ENCODE measurements at regions not wholly inside any gene's neighbourhood (a gene's known extent, or its start where the extent isn't known, plus 50 kb on each side); places are given as distances from the start of the nearest gene placed in this dataset.

DNA sequence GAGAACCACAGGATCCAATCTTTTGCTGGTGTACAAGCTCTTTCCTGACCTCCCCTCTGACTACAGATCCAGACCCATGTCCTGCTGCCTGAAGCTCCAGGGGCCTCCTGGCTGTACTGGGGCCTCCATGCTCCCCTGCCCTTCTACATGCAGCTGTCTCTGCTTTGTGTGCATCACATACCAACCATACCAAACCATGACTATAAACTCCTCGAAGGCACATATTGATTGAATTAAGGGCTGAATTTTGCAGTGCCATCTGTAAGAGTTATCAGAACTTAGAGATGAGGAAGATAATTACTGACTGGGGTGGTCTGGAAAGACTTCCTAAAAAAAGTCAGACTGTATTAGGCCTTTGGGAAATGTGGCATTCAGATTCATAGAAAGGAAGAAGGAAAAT, 139.9 kb upstream of the CXCR4 start:
- ChIA-PET POLR2A (interaction anchor here (0.9 to 4.4 kb wide), 8 partner anchors 12 to 243 kb away, joined by 3 to 47 read pairs (median 4); no protein-coding TSS in a partner anchor), SMC1A (ENCODE audit: uncharacterized antibody, unreplicated experiment) (interaction anchor here (0.6 to 8.0 kb wide), 14 partner anchors 9 to 171 kb away, joined by 3 to 166 read pairs (median 56); no protein-coding TSS in a partner anchor), CTCF (interaction anchor here (0.9 to 5.6 kb wide), 10 partner anchors 9 to 126 kb away, joined by 3 to 42 read pairs (median 5); no protein-coding TSS in a partner anchor), RAD21 (ENCODE audit: unreplicated experiment) (interaction anchor here (0.6 to 6.1 kb wide), 16 partner anchors 12 to 344 kb away, joined by 3 to 69 read pairs (median 8); no protein-coding TSS in a partner anchor)
- Histone ChIP-seq H3K9me3 (replicated peaks; ENCODE audit: control insufficient read depth, insufficient read depth, low read length) (no peaks in the 10 kb centered on the region), H3K27me3 (replicated peaks in 1 of 2; ENCODE audit: control insufficient read depth in 2 of 2, insufficient read depth in 2 of 2, low read length in 1 of 2) (no peaks in the 10 kb centered on the region; a peak in 1 of 4 replicates), H3K36me3 (ENCODE audit: control insufficient read depth in 2 of 2, insufficient read depth in 2 of 2, low read length in 1 of 2) (no peaks in the 10 kb centered on the region), H3K9ac (ENCODE audit: control insufficient read depth, insufficient read depth, low read length) (no peak overlapping the region), H3K4me3 (no peak overlapping the region), H3K4me2 (ENCODE audit: control insufficient read depth, insufficient read depth) (no peak overlapping the region), H3K27ac (ENCODE audit: control insufficient read depth, insufficient read depth) (no peak overlapping the region), H4K20me1 (ENCODE audit: control insufficient read depth, insufficient read depth) (no peaks in the 10 kb centered on the region), H2AFZ (ENCODE audit: control insufficient read depth, low read depth, low read length) (no peak overlapping the region), H3K4me1 (ENCODE audit: control insufficient read depth, insufficient read depth, low read length) (peaks cover 12% of the 10 kb centered on the region), H3K79me2 (ENCODE audit: control insufficient read depth, insufficient read depth, low read length) (no peaks in the 10 kb centered on the region)
- WGBS (ENCODE audit: insufficient coverage, insufficient replicate concordance, low lambda C conversion rate, missing lambda C conversion rate) = 50% methylated on average over 1 of the region's 1 CpG
- ATAC-seq (no peak), DNase-seq (ENCODE audit: low read depth, low spot score) (no peak), FAIRE-seq (no peak)
- in situ Hi-C loops (cut with MboI) = no loop called here
- no peak for TF ChIP-seq HDAC6 (IDR thresholded peaks at IDR 0.05; ENCODE audit: unreplicated experiment)
- no peak for TF ChIP-seq LARP7 (IDR thresholded peaks at IDR 0.05)
- TF ChIP-seq, protein P1, sequence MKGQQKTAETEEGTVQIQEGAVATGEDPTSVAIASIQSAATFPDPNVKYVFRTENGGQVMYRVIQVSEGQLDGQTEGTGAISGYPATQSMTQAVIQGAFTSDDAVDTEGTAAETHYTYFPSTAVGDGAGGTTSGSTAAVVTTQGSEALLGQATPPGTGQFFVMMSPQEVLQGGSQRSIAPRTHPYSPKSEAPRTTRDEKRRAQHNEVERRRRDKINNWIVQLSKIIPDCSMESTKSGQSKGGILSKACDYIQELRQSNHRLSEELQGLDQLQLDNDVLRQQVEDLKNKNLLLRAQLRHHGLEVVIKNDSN (IDR thresholded peaks at IDR 0.05; ENCODE audit: borderline replicate concordance, extremely low read length, insufficient read depth, low read depth, low read length) = no peak
- no peak for TF ChIP-seq KDM1A (IDR thresholded peaks at IDR 0.05; ENCODE audit: borderline replicate concordance)
- TF ChIP-seq KAT2A (conservative IDR thresholded peaks at IDR 0.05; ENCODE audit: control insufficient read depth, low read depth, low read length) = no peak
- TF ChIP-seq MEF2B (IDR thresholded peaks at IDR 0.05; ENCODE audit: partially characterized antibody, poor library complexity, severe bottlenecking) = no peak
- no peak for TF ChIP-seq GABPA (IDR thresholded peaks at IDR 0.05; ENCODE audit: low read depth)
- TF ChIP-seq NFYB (IDR thresholded peaks at IDR 0.05; ENCODE audit: insufficient read depth, low read depth, low read length) = no peak
- TF ChIP-seq, protein P2, sequence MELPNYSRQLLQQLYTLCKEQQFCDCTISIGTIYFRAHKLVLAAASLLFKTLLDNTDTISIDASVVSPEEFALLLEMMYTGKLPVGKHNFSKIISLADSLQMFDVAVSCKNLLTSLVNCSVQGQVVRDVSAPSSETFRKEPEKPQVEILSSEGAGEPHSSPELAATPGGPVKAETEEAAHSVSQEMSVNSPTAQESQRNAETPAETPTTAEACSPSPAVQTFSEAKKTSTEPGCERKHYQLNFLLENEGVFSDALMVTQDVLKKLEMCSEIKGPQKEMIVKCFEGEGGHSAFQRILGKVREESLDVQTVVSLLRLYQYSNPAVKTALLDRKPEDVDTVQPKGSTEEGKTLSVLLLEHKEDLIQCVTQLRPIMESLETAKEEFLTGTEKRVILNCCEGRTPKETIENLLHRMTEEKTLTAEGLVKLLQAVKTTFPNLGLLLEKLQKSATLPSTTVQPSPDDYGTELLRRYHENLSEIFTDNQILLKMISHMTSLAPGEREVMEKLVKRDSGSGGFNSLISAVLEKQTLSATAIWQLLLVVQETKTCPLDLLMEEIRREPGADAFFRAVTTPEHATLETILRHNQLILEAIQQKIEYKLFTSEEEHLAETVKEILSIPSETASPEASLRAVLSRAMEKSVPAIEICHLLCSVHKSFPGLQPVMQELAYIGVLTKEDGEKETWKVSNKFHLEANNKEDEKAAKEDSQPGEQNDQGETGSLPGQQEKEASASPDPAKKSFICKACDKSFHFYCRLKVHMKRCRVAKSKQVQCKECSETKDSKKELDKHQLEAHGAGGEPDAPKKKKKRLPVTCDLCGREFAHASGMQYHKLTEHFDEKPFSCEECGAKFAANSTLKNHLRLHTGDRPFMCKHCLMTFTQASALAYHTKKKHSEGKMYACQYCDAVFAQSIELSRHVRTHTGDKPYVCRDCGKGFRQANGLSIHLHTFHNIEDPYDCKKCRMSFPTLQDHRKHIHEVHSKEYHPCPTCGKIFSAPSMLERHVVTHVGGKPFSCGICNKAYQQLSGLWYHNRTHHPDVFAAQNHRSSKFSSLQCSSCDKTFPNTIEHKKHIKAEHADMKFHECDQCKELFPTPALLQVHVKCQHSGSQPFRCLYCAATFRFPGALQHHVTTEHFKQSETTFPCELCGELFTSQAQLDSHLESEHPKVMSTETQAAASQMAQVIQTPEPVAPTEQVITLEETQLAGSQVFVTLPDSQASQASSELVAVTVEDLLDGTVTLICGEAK (IDR thresholded peaks at IDR 0.05; ENCODE audit: borderline replicate concordance) = no peak
- intact Hi-C loops (cut with micrococcal nuclease; ENCODE audit: unreplicated experiment) = loop anchor here (5.0 to 10.0 kb wide), 2 partner anchors 69 to 203 kb away; no protein-coding TSS in a partner anchor
- no TSS peak for BruUV-seq (replicated peaks)

Measured in GM12878 (cell line).